Neutrophil (primary cell): ENCODE measurements at regions not wholly inside any gene's neighbourhood (a gene's known extent, or its start where the extent isn't known, plus 50 kb on each side); places are given as distances from the start of the nearest gene placed in this dataset.

Experiments
- H3K27ac ChIP-seq: fragments of 200-600 bp; sonication (generic); 2 replicates; pipeline ENCODE4 v1.5.1; 2016; ENCODE audit warnings: mild to moderate bottlenecking, moderate library complexity
- H3K27me3 ChIP-seq: fragments of 200-600 bp; sonication (generic); 2 replicates; pipeline ENCODE4 v1.6.0; 2016; ENCODE audit warnings: mild to moderate bottlenecking
- H3K36me3 ChIP-seq: fragments of 200-600 bp; sonication (generic); 2 replicates; pipeline ENCODE4 v1.5.1; 2017
- H3K4me1 ChIP-seq, 2 experiments: fragments of 200-600 bp in 1 of 2; sonication (generic) in 1 of 2; 1 replicate in 1 of 2; 2 replicates in 1 of 2; pipeline versions ENCODE4 v1.5.1 to v1.6.1; 2013 to 2016; ENCODE audit warnings: low read depth in 1 of 2, low read length in 1 of 2, mild to moderate bottlenecking in 1 of 2, moderate library complexity in 1 of 2; ENCODE audit not compliant: control insufficient read depth in 1 of 2, insufficient read depth in 1 of 2
- H3K4me3 ChIP-seq, 2 experiments: fragments of 200-600 bp in 1 of 2; sonication (generic) in 1 of 2; 1 replicate in 1 of 2; 2 replicates in 1 of 2; pipeline ENCODE4 v1.5.1; 2013 to 2016; ENCODE audit warnings: low read depth in 1 of 2, low read length in 1 of 2, mild to moderate bottlenecking in 1 of 2, moderate library complexity in 1 of 2
- H3K9me3 ChIP-seq: fragments of 200-600 bp; sonication (generic); 2 replicates; pipeline ENCODE4 v1.5.1; 2016
- TF ChIP-seq, protein P1 (sequence below): fragments of 200-600 bp; sonication (generic); IDR thresholded peaks from 2 replicates; pipeline ENCODE4 v1.5.1; 2016; ENCODE audit warnings: antibody characterized with exemption

DNA sequence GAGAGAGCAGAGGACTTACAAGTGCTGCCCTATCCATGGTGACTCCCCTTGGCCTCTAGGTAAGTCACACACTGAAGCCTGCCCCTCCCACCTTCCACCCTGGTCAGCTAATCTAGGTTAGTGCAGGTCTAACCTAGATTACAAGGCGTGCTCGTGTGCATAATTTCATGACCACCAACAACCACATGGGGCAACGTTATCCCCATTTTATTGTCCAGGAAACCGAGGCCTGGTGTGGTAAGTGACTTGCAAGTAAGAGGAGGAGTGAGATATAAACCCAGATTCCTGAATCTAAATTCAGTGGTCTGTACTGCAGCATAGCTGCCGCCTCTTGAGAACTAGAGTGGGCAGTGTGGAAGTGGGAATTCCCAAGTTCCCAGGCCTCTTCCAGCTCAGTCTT, 171.1 kb downstream of the DAD1 start:
- H3K27ac ChIP-seq, result no peak overlapping the region
- no peak overlapping the region for H3K4me3 ChIP-seq
- no peaks in the 10 kb centered on the region for H3K9me3 ChIP-seq
- no peaks in the 10 kb centered on the region for H3K27me3 ChIP-seq
- TF ChIP-seq, protein P1, sequence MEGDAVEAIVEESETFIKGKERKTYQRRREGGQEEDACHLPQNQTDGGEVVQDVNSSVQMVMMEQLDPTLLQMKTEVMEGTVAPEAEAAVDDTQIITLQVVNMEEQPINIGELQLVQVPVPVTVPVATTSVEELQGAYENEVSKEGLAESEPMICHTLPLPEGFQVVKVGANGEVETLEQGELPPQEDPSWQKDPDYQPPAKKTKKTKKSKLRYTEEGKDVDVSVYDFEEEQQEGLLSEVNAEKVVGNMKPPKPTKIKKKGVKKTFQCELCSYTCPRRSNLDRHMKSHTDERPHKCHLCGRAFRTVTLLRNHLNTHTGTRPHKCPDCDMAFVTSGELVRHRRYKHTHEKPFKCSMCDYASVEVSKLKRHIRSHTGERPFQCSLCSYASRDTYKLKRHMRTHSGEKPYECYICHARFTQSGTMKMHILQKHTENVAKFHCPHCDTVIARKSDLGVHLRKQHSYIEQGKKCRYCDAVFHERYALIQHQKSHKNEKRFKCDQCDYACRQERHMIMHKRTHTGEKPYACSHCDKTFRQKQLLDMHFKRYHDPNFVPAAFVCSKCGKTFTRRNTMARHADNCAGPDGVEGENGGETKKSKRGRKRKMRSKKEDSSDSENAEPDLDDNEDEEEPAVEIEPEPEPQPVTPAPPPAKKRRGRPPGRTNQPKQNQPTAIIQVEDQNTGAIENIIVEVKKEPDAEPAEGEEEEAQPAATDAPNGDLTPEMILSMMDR, result no peak
- H3K36me3 ChIP-seq, result no peaks in the 10 kb centered on the region
- H3K4me1 ChIP-seq, result peaks cover 37 to 48% of the 10 kb centered on the region in 2 experiments

- Histone ChIP-seq H3K9me3 (no peaks in the 10 kb centered on the region), H3K36me3 (no peaks in the 10 kb centered on the region), H3K4me1 (peaks cover 21 to 30% of the 10 kb centered on the region in 2 experiments), H3K27ac (no peak overlapping the region), H3K27me3 (no peaks in the 10 kb centered on the region), H3K4me3 (no peak overlapping the region)
- TF ChIP-seq, protein P1, result no peak
These were observed 172.8 kb downstream of the DAD1 start for GRCh38 chr14:22416193-22416592.

DNA sequence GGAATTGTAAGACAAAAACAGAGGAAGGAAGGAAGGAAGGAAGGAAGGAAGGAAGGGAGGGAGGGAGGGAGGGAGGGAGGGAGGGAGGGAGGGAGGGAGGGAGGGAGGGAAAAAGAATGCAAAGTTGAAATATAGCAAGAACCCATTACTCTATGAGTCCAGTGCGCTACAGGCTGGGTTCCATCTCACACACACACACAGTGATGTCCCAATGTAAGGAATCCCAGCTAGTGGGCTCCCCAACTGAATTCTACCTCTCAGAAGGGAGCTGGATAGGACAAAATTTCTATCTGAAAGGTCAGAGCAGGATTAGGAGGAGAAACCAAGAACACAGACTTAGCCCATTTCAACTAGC, 173.4 kb downstream of the DAD1 start:
- no peaks in the 10 kb centered on the region for H3K27me3 ChIP-seq
- H3K9me3 ChIP-seq, result no peaks in the 10 kb centered on the region
- TF ChIP-seq, protein P1, result no peak
- H3K4me1 ChIP-seq, result peaks cover 15 to 24% of the 10 kb centered on the region in 2 experiments
- H3K27ac ChIP-seq, result no peak overlapping the region
- H3K4me3 ChIP-seq, result no peak overlapping the region
- no peaks in the 10 kb centered on the region for H3K36me3 ChIP-seq

DNA sequence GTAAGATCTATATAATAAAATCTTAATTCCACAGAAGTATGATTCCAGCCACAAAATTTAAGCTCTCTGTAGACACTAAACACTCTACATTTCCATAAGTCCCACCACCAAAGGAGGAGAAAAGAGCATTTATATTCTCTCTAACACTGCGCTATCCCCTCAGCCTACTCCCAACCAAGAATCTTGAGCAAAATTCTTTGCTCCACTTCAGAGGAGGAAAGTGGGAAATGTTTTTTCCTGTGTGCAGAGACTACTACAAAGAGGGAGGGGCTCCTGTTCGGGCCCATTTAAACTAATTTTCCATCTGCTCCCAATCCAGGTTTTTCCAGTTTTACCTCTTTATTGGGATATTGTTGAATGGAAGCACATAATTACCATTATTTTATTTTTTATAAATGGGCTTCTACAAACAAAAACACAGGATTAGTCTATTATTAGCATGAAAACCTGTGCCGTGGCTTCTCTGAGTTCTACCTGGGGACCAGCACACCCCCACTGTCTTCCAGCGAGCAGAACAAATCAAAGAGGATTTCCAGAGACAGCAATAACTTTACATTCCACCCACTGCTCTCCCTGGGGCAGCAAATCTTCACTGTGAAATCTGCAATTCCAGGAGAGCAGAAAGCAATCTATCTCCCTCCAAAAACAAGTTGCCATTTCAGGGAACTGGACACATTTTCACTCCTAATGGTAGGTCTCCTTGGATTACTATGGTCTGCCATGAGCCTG, 174.0 kb downstream of the DAD1 start:
- H3K4me1 ChIP-seq, result peaks cover 9 to 19% of the 10 kb centered on the region in 2 experiments

DNA sequence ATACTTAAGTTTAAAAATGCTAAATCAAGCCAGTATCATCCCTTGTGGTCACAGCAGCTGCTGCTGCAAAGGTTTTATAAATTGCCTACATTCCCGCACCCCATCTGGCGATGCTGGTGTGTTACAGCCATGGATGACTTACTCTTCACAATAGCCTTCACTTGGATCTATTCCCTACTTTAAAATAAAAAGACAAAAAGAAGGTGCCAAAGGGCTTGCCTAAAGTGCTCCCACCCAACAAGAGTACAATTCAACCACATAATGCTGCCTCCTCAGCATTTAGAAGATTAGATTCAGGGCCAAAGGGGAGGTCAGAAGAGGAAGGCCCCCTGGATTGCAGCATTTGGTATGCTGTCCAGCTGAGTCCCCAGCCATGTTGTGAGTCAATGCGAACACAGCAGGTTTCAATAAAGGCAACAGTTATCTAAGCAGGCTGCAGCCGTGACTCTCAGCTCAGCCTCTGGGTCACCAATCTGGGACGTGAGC, 176.1 kb downstream of the DAD1 start:
- Histone ChIP-seq H3K27ac (no peak overlapping the region), H3K27me3 (no peaks in the 10 kb centered on the region), H3K36me3 (no peaks in the 10 kb centered on the region), H3K4me1 (peaks cover 0 to 2% of the 10 kb centered on the region in 2 experiments), H3K4me3 (no peak overlapping the region), H3K9me3 (no peaks in the 10 kb centered on the region)
- TF ChIP-seq, protein P1, result no peak

More for the DNA sequence above, 174.0 kb downstream of the DAD1 start:
- Histone ChIP-seq H3K36me3 (no peaks in the 10 kb centered on the region), H3K27me3 (no peaks in the 10 kb centered on the region), H3K4me3 (no peak overlapping the region), H3K9me3 (no peaks in the 10 kb centered on the region), H3K27ac (no peak overlapping the region)
- TF ChIP-seq, protein P1, result no peak
